ENCODE measurements at regions not wholly inside any gene's neighbourhood (a gene's known extent, or its start where the extent isn't known, plus 50 kb on each side); places are given as distances from the start of the nearest gene placed in this dataset.

DNA sequence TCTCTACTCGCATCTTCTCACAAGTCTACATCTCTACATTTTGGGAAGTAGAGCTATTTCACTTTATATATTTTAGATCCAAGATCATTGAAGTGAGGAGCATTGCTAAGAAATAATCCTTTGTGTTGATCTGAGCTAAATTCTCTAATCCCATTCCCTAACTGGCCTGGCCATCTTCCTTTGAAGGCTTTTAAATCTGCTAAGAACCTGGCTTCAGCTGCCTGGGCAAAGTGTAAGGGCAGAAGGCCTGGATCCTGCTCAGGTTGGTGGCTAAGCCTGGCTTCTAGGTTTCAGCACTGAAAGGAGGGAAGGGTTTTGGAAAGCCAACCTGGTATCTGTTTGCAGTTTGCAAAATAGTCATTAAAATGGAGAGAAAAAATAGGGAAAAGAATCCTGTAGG, 167.6 kb downstream of the BRINP2 start:
- H3K9me3 ChIP-seq (ENCODE audit: low read depth) = no peaks in the 10 kb centered on the region
- Mint-ChIP-seq H3K4me1 (peaks cover 5% of the 10 kb centered on the region), H3K4me3 (no peak overlapping the region), H3K27ac (no peak overlapping the region), H3K9me3 (no peaks in the 10 kb centered on the region), H3K27me3 (ENCODE audit: insufficient read depth, low read depth) (peaks cover 5% of the 10 kb centered on the region), H3K36me3 (no peaks in the 10 kb centered on the region)
- no peaks in the 10 kb centered on the region for H3K4me1 ChIP-seq
- no peak overlapping the region for H3K4me2 ChIP-seq
- TF ChIP-seq EZH2phosphoT487 (IDR thresholded peaks at IDR 0.05) (no peak), CTCF (IDR thresholded peaks at IDR 0.05) (no peak), EZH2 (IDR thresholded peaks at IDR 0.05) (no peak)
- H3K27me3 ChIP-seq = no peaks in the 10 kb centered on the region
- no peak overlapping the region for H3K4me3 ChIP-seq
- no peak overlapping the region for H3K27ac ChIP-seq
- no peaks in the 10 kb centered on the region for H4K20me1 ChIP-seq (ENCODE audit: low read depth)
- H3F3A ChIP-seq (ENCODE audit: low read depth) = no peaks in the 10 kb centered on the region
- H2AFZ ChIP-seq (replicated peaks) = no peak overlapping the region
- no peak overlapping the region for H3K9ac ChIP-seq
- DNase-seq (ENCODE audit: low spot score) = no peak
- H3K79me2 ChIP-seq (ENCODE audit: low read depth) = no peaks in the 10 kb centered on the region
- H3K36me3 ChIP-seq = no peaks in the 10 kb centered on the region

DNA sequence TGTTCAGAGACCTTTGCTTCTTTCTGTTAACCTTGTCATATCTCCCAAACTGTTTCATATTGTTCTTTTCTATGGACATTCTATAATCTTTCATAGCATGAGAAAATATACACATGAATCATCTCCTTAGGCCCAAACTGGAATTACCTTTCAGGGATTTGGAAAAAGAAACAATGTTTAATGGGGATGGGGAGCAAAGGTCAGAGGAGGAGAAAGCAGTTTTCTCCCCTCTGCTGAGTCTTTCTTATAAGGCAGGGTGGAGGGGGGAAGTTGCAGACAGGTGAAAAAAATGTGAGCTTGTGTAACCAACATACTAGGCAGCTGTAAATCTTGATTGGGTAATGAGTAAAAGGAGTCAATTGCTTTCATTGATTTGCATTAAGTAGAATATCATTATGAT, 164.1 kb downstream of the BRINP2 start:
- Histone ChIP-seq H3F3A (ENCODE audit: low read depth) (no peaks in the 10 kb centered on the region), H3K79me2 (ENCODE audit: low read depth) (no peaks in the 10 kb centered on the region), H2AFZ (replicated peaks) (no peak overlapping the region), H3K27me3 (no peaks in the 10 kb centered on the region), H4K20me1 (ENCODE audit: low read depth) (no peaks in the 10 kb centered on the region), H3K9ac (no peak overlapping the region), H3K27ac (no peak overlapping the region), H3K4me3 (no peak overlapping the region), H3K4me1 (no peaks in the 10 kb centered on the region), H3K9me3 (ENCODE audit: low read depth) (no peaks in the 10 kb centered on the region), H3K4me2 (no peak overlapping the region), H3K36me3 (no peaks in the 10 kb centered on the region)
- no peaks in the 10 kb centered on the region for H3K27me3 Mint-ChIP-seq (ENCODE audit: insufficient read depth, low read depth)
- no peak for DNase-seq (ENCODE audit: low spot score)
- H3K9me3 Mint-ChIP-seq = no peaks in the 10 kb centered on the region
- no peaks in the 10 kb centered on the region for H3K36me3 Mint-ChIP-seq
- H3K4me3 Mint-ChIP-seq = no peak overlapping the region
- peaks cover 5% of the 10 kb centered on the region for H3K4me1 Mint-ChIP-seq
- TF ChIP-seq EZH2 (IDR thresholded peaks at IDR 0.05) (no peak), CTCF (IDR thresholded peaks at IDR 0.05) (no peak), EZH2phosphoT487 (IDR thresholded peaks at IDR 0.05) (no peak)
- no peak overlapping the region for H3K27ac Mint-ChIP-seq

DNA sequence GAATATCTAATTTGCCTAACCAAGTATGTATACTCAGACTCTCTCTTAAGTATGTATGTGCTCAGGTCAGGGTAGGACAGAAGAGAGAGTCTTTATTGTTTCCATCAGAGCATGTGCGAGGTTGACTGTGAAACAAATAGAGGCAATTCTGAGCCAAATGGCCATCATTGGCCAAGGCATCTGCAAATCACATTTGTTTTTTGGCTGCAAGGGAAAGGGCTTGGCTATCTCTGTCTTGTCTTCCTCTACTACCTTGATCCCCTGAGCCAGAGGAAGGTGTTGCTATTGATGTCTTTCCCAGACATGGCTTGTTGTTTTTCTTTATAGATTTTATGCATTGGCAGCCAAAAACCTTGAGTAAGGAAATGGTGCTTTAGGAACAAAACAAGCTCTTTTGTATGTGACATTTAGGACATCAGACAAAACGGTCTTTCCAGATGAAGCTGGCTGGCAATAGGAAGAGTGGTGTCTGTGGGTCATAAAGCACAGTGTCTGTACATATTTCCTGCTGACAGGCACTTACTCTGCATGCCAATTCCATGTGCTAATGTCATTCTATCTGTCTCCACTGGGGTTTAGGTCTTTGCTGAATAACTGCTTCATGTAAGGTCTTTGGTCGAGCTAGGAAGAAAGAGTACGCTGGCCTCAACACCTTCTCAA, 163.3 kb downstream of the BRINP2 start:
- Histone ChIP-seq H3K4me2 (no peak overlapping the region), H3K9me3 (ENCODE audit: low read depth) (no peaks in the 10 kb centered on the region), H3K79me2 (ENCODE audit: low read depth) (no peaks in the 10 kb centered on the region), H3K36me3 (no peaks in the 10 kb centered on the region), H3K4me1 (no peaks in the 10 kb centered on the region), H4K20me1 (ENCODE audit: low read depth) (no peaks in the 10 kb centered on the region), H2AFZ (replicated peaks) (no peak overlapping the region), H3K27ac (no peak overlapping the region), H3K4me3 (no peak overlapping the region), H3F3A (ENCODE audit: low read depth) (no peaks in the 10 kb centered on the region), H3K27me3 (no peaks in the 10 kb centered on the region), H3K9ac (no peak overlapping the region)
- H3K4me3 Mint-ChIP-seq = no peak overlapping the region
- TF ChIP-seq EZH2 (IDR thresholded peaks at IDR 0.05) (no peak), CTCF (IDR thresholded peaks at IDR 0.05) (no peak), EZH2phosphoT487 (IDR thresholded peaks at IDR 0.05) (no peak)
- no peaks in the 10 kb centered on the region for H3K36me3 Mint-ChIP-seq
- no peaks in the 10 kb centered on the region for H3K9me3 Mint-ChIP-seq
- H3K27me3 Mint-ChIP-seq (ENCODE audit: insufficient read depth, low read depth) = no peaks in the 10 kb centered on the region
- DNase-seq (ENCODE audit: low spot score) = no peak
- H3K27ac Mint-ChIP-seq = no peak overlapping the region
- peaks cover 5% of the 10 kb centered on the region for H3K4me1 Mint-ChIP-seq
